Colonic mucosa (tissue), 4 donors: ENCODE measurements at regions not wholly inside any gene's neighbourhood (a gene's known extent, or its start where the extent isn't known, plus 50 kb on each side); places are given as distances from the start of the nearest gene placed in this dataset.

Experiments
- DNase-seq: peaks from one replicate; pipeline ENCODE4 v3.0.0-alpha.2; 2020
- H3K27ac ChIP-seq: fragments of 200-600 bp; one replicate; pipeline ENCODE4 v1.8.0; 2021
- H3K27me3 ChIP-seq: fragments of 200-600 bp; one replicate; pipeline ENCODE4 v1.8.0; 2021
- H3K36me3 ChIP-seq: fragments of 200-600 bp; one replicate; pipeline ENCODE4 v1.8.0; 2021
- H3K4me1 ChIP-seq: fragments of 200-600 bp; one replicate; pipeline ENCODE4 v1.8.0; 2021; ENCODE audit warnings: mild to moderate bottlenecking
- H3K4me3 ChIP-seq: fragments of 200-600 bp; one replicate; pipeline ENCODE4 v1.8.0; 2021
- H3K9ac ChIP-seq, 2 donors: one replicate each; pipeline ENCODE4 v1.7.0; 2013; ENCODE audit warnings: control low read depth in 2 of 2, low read depth in 2 of 2, low read length in 2 of 2
- H3K9me3 ChIP-seq: fragments of 200-600 bp; one replicate; pipeline ENCODE4 v1.8.0; 2021
- CTCF ChIP-seq: fragments of 200-600 bp; IDR thresholded peaks from one replicate; pipeline ENCODE4 v1.8.0; 2022; ENCODE audit warnings: antibody characterized with exemption, mild to moderate bottlenecking
- intact Hi-C: fragments of 100-400 bp; cut with DNase I; formaldehyde crosslinking; loops from one replicate; pipeline ENCODE4 v1.14.1; 2022
- donor health status: healthy.
- donor health status: DM: no; HTN: no; CAD: no.
- donor health status: DM: no; HTN: no; CAD: no.

GRCh38 chr3:124358156-124358555, 366.2 kb upstream of the ROPN1 start:
- intact Hi-C loops = no loop called here
- no peak overlapping the region for H3K27ac ChIP-seq
- H3K4me1 ChIP-seq = no peaks in the 10 kb centered on the region
- no peak for DNase-seq
- no peaks in the 10 kb centered on the region for H3K36me3 ChIP-seq
- H3K4me3 ChIP-seq = no peak overlapping the region
- no peaks in the 10 kb centered on the region for H3K27me3 ChIP-seq
- H3K9me3 ChIP-seq = no peaks in the 10 kb centered on the region
- no peak for TF ChIP-seq CTCF
- no peak overlapping the region for H3K9ac ChIP-seq

- intact Hi-C loops = no loop called here
- no peak for TF ChIP-seq CTCF
- Histone ChIP-seq H3K9ac (no peak overlapping the region), H3K4me3 (no peak overlapping the region), H3K27ac (no peak overlapping the region), H3K36me3 (no peaks in the 10 kb centered on the region), H3K4me1 (no peaks in the 10 kb centered on the region), H3K9me3 (no peaks in the 10 kb centered on the region), H3K27me3 (no peaks in the 10 kb centered on the region)
- no peak for DNase-seq
Measured at GRCh38 chr3:124360155-124360554, 368.2 kb upstream of the ROPN1 start.

GRCh38 chr3:124360563-124360962, 368.6 kb upstream of the ROPN1 start:
- no peak for TF ChIP-seq CTCF
- Histone ChIP-seq H3K27ac (no peak overlapping the region), H3K36me3 (no peaks in the 10 kb centered on the region), H3K27me3 (no peaks in the 10 kb centered on the region), H3K9ac (no peak overlapping the region), H3K9me3 (no peaks in the 10 kb centered on the region), H3K4me1 (no peaks in the 10 kb centered on the region), H3K4me3 (no peak overlapping the region)
- intact Hi-C loops = no loop called here
- DNase-seq = no peak

GRCh38 chr3:124361566-124361965, 368.7 kb upstream of the UMPS start:
- Histone ChIP-seq H3K27ac (no peak overlapping the region), H3K4me3 (no peak overlapping the region), H3K9me3 (no peaks in the 10 kb centered on the region), H3K27me3 (no peaks in the 10 kb centered on the region), H3K36me3 (no peaks in the 10 kb centered on the region), H3K9ac (no peak overlapping the region), H3K4me1 (no peaks in the 10 kb centered on the region)
- DNase-seq = peak; percentile 67
- TF ChIP-seq CTCF = no peak
- intact Hi-C loops = no loop called here

- Histone ChIP-seq H3K9me3 (no peaks in the 10 kb centered on the region), H3K27ac (peak overlapping the region; percentile 10), H3K4me1 (no peaks in the 10 kb centered on the region), H3K36me3 (no peaks in the 10 kb centered on the region), H3K9ac (peak overlapping the region in 1 of 2 donors; percentile 21), H3K27me3 (no peaks in the 10 kb centered on the region), H3K4me3 (no peak overlapping the region)
- peak; percentile 25 for DNase-seq
- no peak for TF ChIP-seq CTCF
- intact Hi-C loops = no loop called here
Measured at GRCh38 chr3:124362455-124362854, 367.8 kb upstream of the UMPS start.

GRCh38 chr3:124363476-124363875, 366.8 kb upstream of the UMPS start:
- no peaks in the 10 kb centered on the region for H3K9me3 ChIP-seq
- no peaks in the 10 kb centered on the region for H3K27me3 ChIP-seq
- DNase-seq = no peak
- H3K9ac ChIP-seq = no peak overlapping the region
- no peak for TF ChIP-seq CTCF
- intact Hi-C loops = no loop called here
- H3K36me3 ChIP-seq = no peaks in the 10 kb centered on the region
- H3K4me1 ChIP-seq = no peaks in the 10 kb centered on the region
- H3K4me3 ChIP-seq = no peak overlapping the region
- no peak overlapping the region for H3K27ac ChIP-seq
